K562 (cell line): ENCODE measurements at regions not wholly inside any gene's neighbourhood (a gene's known extent, or its start where the extent isn't known, plus 50 kb on each side); places are given as distances from the start of the nearest gene placed in this dataset.
A peak's percentile ranks its signal among the peaks of the same experiment; 100 is the strongest.

ENCODE experiments used
- ATAC-seq: fragments of 200-7000 bp; cut with Tn5 transposase; 3 replicates; pipeline ENCODE4 v1.9.1; 2020; ENCODE audit warnings: moderate library complexity
- BruUV-seq: library from RNA; stranded (reverse); fragments of 400-500 nt; replicated peaks from 2 replicates; lab custom pipeline; 2021; lab: Mats Ljungman, UMichigan
- CTCF ChIA-PET: fragments of 300-600 bp; formaldehyde crosslinking; extraction: SDS; loops from one replicate; lab custom pipeline; 2021; ENCODE audit warnings: low intra/inter-chr PET ratio; lab: Yijun Ruan, JAX
- POLR2A ChIA-PET: fragments of 300-600, 350-650 bp; sonication (Branson Sonifier 250); formaldehyde crosslinking; extraction: SDS; loops from one replicate; lab custom pipeline; 2021; ENCODE audit warnings: antibody characterized with exemption, inconsistent platforms; lab: Yijun Ruan, JAX
- DNase-seq, 4 experiments: peaks; one replicate each; pipeline versions ENCODE4 v3.0.0 to v3.0.0-alpha.2; 2011 to 2018; ENCODE audit warnings: low spot score in 3 of 4, mixed read lengths in 3 of 4; ENCODE audit errors: extremely low read depth in 1 of 4
- FAIRE-seq: peaks from 2 replicates; lab custom pipeline; 2011; peaks lifted over from hg19 to GRCh38; lab: Jason Lieb, UNC
- H2AFZ ChIP-seq: 2 replicates; pipeline ENCODE4 v1.6.0; 2011; ENCODE audit warnings: low read depth, low read length, control low read depth, inconsistent platforms
- H3K27ac ChIP-seq: fragments of 200-600 bp; 3 replicates; pipeline ENCODE4 v1.8.0; 2011; ENCODE audit warnings: low read depth, mild to moderate bottlenecking, control low read depth, inconsistent platforms, low read length, moderate library complexity, mixed read lengths; ENCODE audit errors: extremely low read depth
- H3K27me3 ChIP-seq, 2 experiments: fragments of 300-600 bp in 1 of 2; 2 replicates in 1 of 2; 3 replicates in 1 of 2; pipeline versions ENCODE4 v1.6.0 to v1.8.0; 2011; ENCODE audit warnings: inconsistent platforms in 2 of 2, low read length in 2 of 2, mild to moderate bottlenecking in 1 of 2, mixed read lengths in 1 of 2, moderate library complexity in 1 of 2; ENCODE audit not compliant: control insufficient read depth in 2 of 2, insufficient read depth in 2 of 2
- H3K36me3 ChIP-seq: fragments of 300-600 bp; 3 replicates; pipeline ENCODE4 v1.8.0; 2011; ENCODE audit warnings: mild to moderate bottlenecking, low read length, inconsistent platforms; ENCODE audit not compliant: control insufficient read depth, insufficient read depth
- H3K4me1 ChIP-seq, 2 experiments: fragments of 200-600 bp in 1 of 2; replicated peaks in 1 of 2; 2 replicates in 1 of 2; 3 replicates in 1 of 2; pipeline versions ENCODE4 v1.5.1 to v1.8.0; 2011; ENCODE audit warnings: inconsistent platforms in 2 of 2, low read length in 2 of 2, mild to moderate bottlenecking in 1 of 2, mixed read lengths in 1 of 2, moderate library complexity in 1 of 2; ENCODE audit not compliant: control insufficient read depth in 2 of 2, insufficient read depth in 2 of 2
- H3K4me2 ChIP-seq: 2 replicates; pipeline ENCODE4 v1.6.1; 2011; ENCODE audit warnings: low read length, control low read depth, inconsistent platforms, mixed read lengths; ENCODE audit not compliant: insufficient read depth
- H3K4me3 ChIP-seq: fragments of 200-600 bp; sonication (generic), shearing (Covaris generic); 2 replicates; pipeline ENCODE4 v1.5.1; 2016; ENCODE audit warnings: control low read depth, inconsistent platforms
- H3K79me2 ChIP-seq: fragments of 200-600 bp; 3 replicates; pipeline ENCODE4 v1.8.0; 2011; ENCODE audit warnings: low read length, inconsistent platforms; ENCODE audit not compliant: control insufficient read depth, insufficient read depth
- H3K9ac ChIP-seq, 2 experiments: 2 replicates each; pipeline versions ENCODE4 v1.6.0 to v1.6.1; 2011; ENCODE audit warnings: low read depth in 2 of 2, low read length in 2 of 2, control low read depth in 1 of 2, inconsistent platforms in 1 of 2, mild to moderate bottlenecking in 1 of 2, mixed read lengths in 1 of 2; ENCODE audit not compliant: insufficient read depth in 1 of 2
- H3K9me1 ChIP-seq: one replicate; pipeline ENCODE4 v1.6.0; 2011; ENCODE audit warnings: inconsistent platforms, mild to moderate bottlenecking, low read length, moderate library complexity; ENCODE audit not compliant: control insufficient read depth, insufficient read depth
- H3K9me3 ChIP-seq: replicated peaks from 2 replicates; pipeline ENCODE4 v1.5.1; 2011; ENCODE audit warnings: low read depth, low read length, inconsistent platforms; ENCODE audit not compliant: control insufficient read depth, insufficient read depth
- H4K20me1 ChIP-seq: replicated peaks from 2 replicates; pipeline ENCODE4 v1.6.1; 2011; ENCODE audit warnings: low read length, inconsistent platforms, mixed read lengths; ENCODE audit not compliant: control insufficient read depth, insufficient read depth
- CEBPG ChIP-seq, 3 experiments: fragments of 200-800 bp in 1 of 3; sonication (Bioruptor generic) in 1 of 3; sonication (generic) in 1 of 3; formaldehyde crosslinking in 1 of 3; IDR thresholded peaks in 2 of 3; conservative IDR thresholded peaks in 1 of 3; 2 replicates each; pipeline versions ENCODE4 v1.6.1 to v1.8.0; 2016 to 2022; ENCODE audit warnings: missing compliant biosample characterization in 2 of 3, missing genetic modification characterization in 2 of 3, mild to moderate bottlenecking in 1 of 3, missing genetic modification reagents in 1 of 3
- GATAD2A ChIP-seq: fragments of 450-650 bp; IDR thresholded peaks from 2 replicates; pipeline ENCODE4 v1.6.1; 2017
- KDM1A ChIP-seq, 2 experiments: fragments of 450-650 bp; IDR thresholded peaks; 2 replicates each; pipeline ENCODE4 v1.6.1; 2016; ENCODE audit warnings: mild to moderate bottlenecking in 2 of 2
- PCBP1 ChIP-seq: fragments of 200-400 bp; formaldehyde crosslinking; IDR thresholded peaks from 2 replicates; pipeline ENCODE4 v1.6.1; 2018; ENCODE audit warnings: mild to moderate bottlenecking, low read depth, low read length; ENCODE audit not compliant: poor library complexity, severe bottlenecking
- TAF7 ChIP-seq: fragments of 450-650 bp; IDR thresholded peaks from 2 replicates; pipeline ENCODE4 v1.6.1; 2016; ENCODE audit warnings: missing genetic modification characterization, missing compliant biosample characterization
- WGBS: fragments of 100-300 bp; shearing (Covaris generic); methylation state at CpG from one replicate; pipeline ENCODE4 v1.1.6; 2016; ENCODE audit warnings: low coverage, mixed read lengths; ENCODE audit not compliant: insufficient coverage; ENCODE audit errors: missing lambda C conversion rate; 5-methylcytosine and 5-hydroxymethylcytosine counted together
- in situ Hi-C: fragments of 300-500 bp; cut with MboI; formaldehyde crosslinking; loops from 4 replicates; pipeline ENCODE4 v1.15.0; 2018; ENCODE audit warnings: inconsistent platforms, mixed read lengths
- intact Hi-C: fragments of 100-400 bp; cut with micrococcal nuclease; formaldehyde crosslinking; loops from 2 replicates; pipeline ENCODE4 v1.14.2; 2022
- TF ChIP-seq, protein P1 (sequence below), 3 experiments: fragments of 200-800 bp in 1 of 3; sonication (Bioruptor generic) in 1 of 3; sonication (generic) in 1 of 3; formaldehyde crosslinking in 1 of 3; IDR thresholded peaks; 2 replicates each; pipeline versions ENCODE4 v1.6.1 to v1.8.0; 2016 to 2022; ENCODE audit warnings: mild to moderate bottlenecking in 2 of 3, missing compliant biosample characterization in 2 of 3, missing genetic modification characterization in 2 of 3, missing genetic modification reagents in 1 of 3

DNA sequence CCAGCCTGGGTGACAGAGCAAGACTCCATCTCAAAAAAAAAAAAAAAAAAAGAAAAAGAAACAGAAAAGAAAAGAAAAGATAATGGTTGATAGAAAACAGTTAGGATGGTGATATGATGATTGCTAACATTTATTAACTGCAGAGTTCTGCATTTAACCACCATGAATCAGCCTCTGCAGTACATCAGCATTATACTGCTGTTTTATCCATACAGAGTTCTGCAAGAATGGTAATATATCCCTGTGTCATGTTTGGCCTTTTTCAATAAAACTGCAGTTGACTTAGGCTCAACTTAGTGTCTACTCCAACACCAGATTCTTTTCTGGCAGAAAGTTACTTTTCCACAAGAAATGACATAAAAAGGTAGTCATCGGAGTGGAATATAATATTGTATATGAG lies 62.6 kb downstream of the DUSP6 start:
- TF ChIP-seq KDM1A (IDR thresholded peaks at IDR 0.05) = no peak
- H4K20me1 ChIP-seq = no peaks in the 10 kb centered on the region
- H3K4me2 ChIP-seq = no peak overlapping the region
- no peaks in the 10 kb centered on the region for H3K36me3 ChIP-seq
- H3K4me3 ChIP-seq = no peak overlapping the region
- intact Hi-C loops = no loop called here
- H3K27ac ChIP-seq = no peak overlapping the region
- no TSS peak for BruUV-seq
- no peak overlapping the region for H2AFZ ChIP-seq
- no peaks in the 10 kb centered on the region for H3K4me1 ChIP-seq
- DNase-seq (no peak), FAIRE-seq (no peak), ATAC-seq (no peak)
- CTCF ChIA-PET = no interaction called here
- in situ Hi-C loops = no loop called here
- no peaks in the 10 kb centered on the region for H3K9me3 ChIP-seq
- POLR2A ChIA-PET = no interaction called here
- H3K9me1 ChIP-seq = no peaks in the 10 kb centered on the region
- H3K79me2 ChIP-seq = no peaks in the 10 kb centered on the region
- 14% methylated on average over 1 of the region's 1 CpG for WGBS
- no peak overlapping the region for H3K9ac ChIP-seq
- H3K27me3 ChIP-seq = no peaks in the 10 kb centered on the region

DNA sequence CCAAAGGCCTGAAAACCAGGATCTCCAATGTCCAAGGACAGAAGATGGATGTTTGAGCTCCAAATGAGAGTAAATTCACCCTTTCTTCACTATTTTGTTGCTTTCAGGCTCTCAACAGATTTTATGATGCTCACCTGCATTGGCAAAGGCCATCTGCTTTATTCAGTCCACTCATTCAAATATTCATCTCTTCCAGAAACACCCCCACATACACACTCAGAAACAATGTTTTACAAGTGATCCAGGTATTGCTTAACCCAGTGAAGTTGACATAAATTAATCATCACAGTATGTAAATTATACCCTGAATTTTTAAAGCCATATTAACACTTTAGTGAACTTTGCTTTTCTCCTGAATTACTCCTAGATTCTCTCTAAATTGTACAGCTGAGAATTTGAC lies 63.3 kb downstream of the DUSP6 start:
- ChIA-PET POLR2A (no interaction called here), CTCF (no interaction called here)
- no peaks in the 10 kb centered on the region for H3K27me3 ChIP-seq
- ATAC-seq (no peak), DNase-seq (no peak)
- no peaks in the 10 kb centered on the region for H3K4me1 ChIP-seq
- H2AFZ ChIP-seq = no peak overlapping the region
- H3K9ac ChIP-seq = no peak overlapping the region
- in situ Hi-C loops = no loop called here
- TF ChIP-seq GATAD2A (no peak), CEBPG (CRISPR knock-in tag; IDR thresholded peaks at IDR 0.05) (no peak), CEBPG (tag; conservative IDR thresholded peaks at IDR 0.05 in 1 of 2, IDR thresholded peaks at IDR 0.05 in 1 of 2) (peak; percentile 42 to 48), TAF7 (no peak), PCBP1 (no peak)
- TF ChIP-seq, protein P1, sequence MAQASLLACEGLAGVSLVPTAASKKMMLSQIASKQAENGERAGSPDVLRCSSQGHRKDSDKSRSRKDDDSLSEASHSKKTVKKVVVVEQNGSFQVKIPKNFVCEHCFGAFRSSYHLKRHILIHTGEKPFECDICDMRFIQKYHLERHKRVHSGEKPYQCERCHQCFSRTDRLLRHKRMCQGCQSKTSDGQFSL (CRISPR knock-in tag; IDR thresholded peaks at IDR 0.05) = no peak
- TF ChIP-seq, protein P1 (tag; IDR thresholded peaks at IDR 0.05) = no peak
- TF ChIP-seq, all 486 proteins: peak for 1
- Histone ChIP-seq H3K9me3 (no peaks in the 10 kb centered on the region), H3K4me3 (no peak overlapping the region), H3K27ac (no peak overlapping the region), H3K36me3 (no peaks in the 10 kb centered on the region), H3K4me2 (no peak overlapping the region), H3K79me2 (no peaks in the 10 kb centered on the region), H4K20me1 (no peaks in the 10 kb centered on the region), H3K9me1 (no peaks in the 10 kb centered on the region)
- no TSS peak for BruUV-seq
- FAIRE-seq = no peak
- intact Hi-C loops = no loop called here
